ENCODE measurements at regions not wholly inside any gene's neighbourhood (a gene's known extent, or its start where the extent isn't known, plus 50 kb on each side); places are given as distances from the start of the nearest gene placed in this dataset.
"Not testable (repeated sequence)": the region's sequence is repeated elsewhere in the genome, so short reads cannot be mapped to it uniquely, and the experiment has no call there.

DNA sequence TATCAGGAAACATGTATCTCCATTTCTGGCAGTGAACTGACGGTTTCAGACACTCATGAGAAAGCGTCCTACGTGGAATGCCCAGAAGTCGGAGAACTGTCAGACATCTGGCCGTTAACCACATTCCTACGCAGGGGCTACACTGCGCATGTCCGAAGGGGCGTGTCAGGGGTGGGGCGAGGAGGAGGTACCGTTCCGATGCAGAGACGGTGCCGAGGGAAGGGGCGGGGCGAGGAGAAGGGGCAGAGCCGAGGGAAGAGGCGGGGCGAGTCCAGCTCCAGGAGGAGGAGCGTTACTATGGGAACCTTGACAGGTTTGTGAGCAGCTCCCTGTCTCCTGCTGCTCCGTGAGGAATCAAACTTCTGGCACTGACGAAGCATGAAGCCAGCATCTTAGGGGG, 366.9 kb upstream of the NUPR2 start:
- Histone ChIP-seq H3K9me3 (peaks cover 0 to 83% (median 51%) of the 10 kb centered on the region in 4 donors), H3K4me3 (no peak overlapping the region), H3K4me1 (no peaks in the 10 kb centered on the region), H3K27me3 (no peaks in the 10 kb centered on the region), H3K36me3 (no peaks in the 10 kb centered on the region), H3K27ac (replicated peaks in 1 of 4) (no peak overlapping the region)
- peak; percentile 57 for DNase-seq (ENCODE audit: extremely low spot score)
- intact Hi-C loops (cut with DNase I) = no loop called here
- TF ChIP-seq POLR2AphosphoS5 (IDR thresholded peaks at IDR 0.05) (no peak), POLR2A (IDR thresholded peaks at IDR 0.05; ENCODE audit: low read depth) (no peak), EP300 (IDR thresholded peaks at IDR 0.05) (no peak)
- 56% methylated on average over 22 of the region's 22 CpGs for WGBS

- H3K27ac ChIP-seq (replicated peaks in 1 of 4) = no peak overlapping the region
- no peak overlapping the region for H3K4me3 ChIP-seq
- peak; percentile 68 for DNase-seq (ENCODE audit: extremely low spot score)
- H3K27me3 ChIP-seq = no peaks in the 10 kb centered on the region
- intact Hi-C loops (cut with DNase I) = no loop called here
- peaks cover 0 to 92% (median 67%) of the 10 kb centered on the region in 4 donors for H3K9me3 ChIP-seq
- no peaks in the 10 kb centered on the region for H3K4me1 ChIP-seq
- TF ChIP-seq POLR2AphosphoS5 (IDR thresholded peaks at IDR 0.05) = no peak
- no peak for TF ChIP-seq POLR2A (IDR thresholded peaks at IDR 0.05; ENCODE audit: low read depth)
- no peak for TF ChIP-seq EP300 (IDR thresholded peaks at IDR 0.05)
- TF ChIP-seq, protein P1, sequence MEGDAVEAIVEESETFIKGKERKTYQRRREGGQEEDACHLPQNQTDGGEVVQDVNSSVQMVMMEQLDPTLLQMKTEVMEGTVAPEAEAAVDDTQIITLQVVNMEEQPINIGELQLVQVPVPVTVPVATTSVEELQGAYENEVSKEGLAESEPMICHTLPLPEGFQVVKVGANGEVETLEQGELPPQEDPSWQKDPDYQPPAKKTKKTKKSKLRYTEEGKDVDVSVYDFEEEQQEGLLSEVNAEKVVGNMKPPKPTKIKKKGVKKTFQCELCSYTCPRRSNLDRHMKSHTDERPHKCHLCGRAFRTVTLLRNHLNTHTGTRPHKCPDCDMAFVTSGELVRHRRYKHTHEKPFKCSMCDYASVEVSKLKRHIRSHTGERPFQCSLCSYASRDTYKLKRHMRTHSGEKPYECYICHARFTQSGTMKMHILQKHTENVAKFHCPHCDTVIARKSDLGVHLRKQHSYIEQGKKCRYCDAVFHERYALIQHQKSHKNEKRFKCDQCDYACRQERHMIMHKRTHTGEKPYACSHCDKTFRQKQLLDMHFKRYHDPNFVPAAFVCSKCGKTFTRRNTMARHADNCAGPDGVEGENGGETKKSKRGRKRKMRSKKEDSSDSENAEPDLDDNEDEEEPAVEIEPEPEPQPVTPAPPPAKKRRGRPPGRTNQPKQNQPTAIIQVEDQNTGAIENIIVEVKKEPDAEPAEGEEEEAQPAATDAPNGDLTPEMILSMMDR (IDR thresholded peaks at IDR 0.05) = no peak
- H3K36me3 ChIP-seq = no peaks in the 10 kb centered on the region
- WGBS = 42% methylated on average over 3 of the region's 3 CpGs
Observed at GRCh38 chr7:56479748-56480147, 363.5 kb upstream of the NUPR2 start.

GRCh38 chr7:56479136-56479535, 362.9 kb upstream of the NUPR2 start:
- TF ChIP-seq, protein P1 (IDR thresholded peaks at IDR 0.05) = no peak
- TF ChIP-seq POLR2A (IDR thresholded peaks at IDR 0.05; ENCODE audit: low read depth) (no peak), POLR2AphosphoS5 (IDR thresholded peaks at IDR 0.05) (no peak), EP300 (IDR thresholded peaks at IDR 0.05) (no peak)
- H3K27ac ChIP-seq (replicated peaks in 1 of 4) = no peak overlapping the region
- no peaks in the 10 kb centered on the region for H3K36me3 ChIP-seq
- DNase-seq (ENCODE audit: extremely low spot score) = no peak
- H3K27me3 ChIP-seq = no peaks in the 10 kb centered on the region
- no peak overlapping the region for H3K4me3 ChIP-seq
- H3K4me1 ChIP-seq = no peaks in the 10 kb centered on the region
- 58% methylated on average over 2 of the region's 2 CpGs for WGBS
- intact Hi-C loops (cut with DNase I) = no loop called here
- H3K9me3 ChIP-seq = peaks cover 0 to 92% (median 68%) of the 10 kb centered on the region in 4 donors

GRCh38 chr7:56474271-56474670, 358.1 kb upstream of the NUPR2 start:
- peaks cover 0 to 94% (median 77%) of the 10 kb centered on the region in 4 donors for H3K9me3 ChIP-seq
- intact Hi-C loops (cut with DNase I) = no loop called here

GRCh38 chr7:56471811-56472210, 355.6 kb upstream of the NUPR2 start:
- Histone ChIP-seq H3K36me3 (no peaks in the 10 kb centered on the region), H3K27ac (replicated peaks in 1 of 4) (no peak overlapping the region), H3K4me1 (no peaks in the 10 kb centered on the region), H3K27me3 (no peaks in the 10 kb centered on the region), H3K9me3 (peaks cover 0 to 96% (median 84%) of the 10 kb centered on the region in 4 donors), H3K4me3 (no peak overlapping the region)
- no peak for TF ChIP-seq EP300 (IDR thresholded peaks at IDR 0.05)
- TF ChIP-seq, protein P1 (IDR thresholded peaks at IDR 0.05) = no peak
- TF ChIP-seq POLR2AphosphoS5 (IDR thresholded peaks at IDR 0.05) = no peak
- TF ChIP-seq POLR2A (IDR thresholded peaks at IDR 0.05; ENCODE audit: low read depth) = no peak
- peak; percentile 50 for DNase-seq (ENCODE audit: extremely low spot score)
- intact Hi-C loops (cut with DNase I) = no loop called here
- no CpG with 5 or more reads among the region's 2 CpGs for WGBS

More at GRCh38 chr7:56474271-56474670, 358.1 kb upstream of the NUPR2 start:
- Histone ChIP-seq H3K27ac (replicated peaks in 1 of 4) (no peak overlapping the region), H3K4me1 (no peaks in the 10 kb centered on the region), H3K4me3 (no peak overlapping the region), H3K27me3 (no peaks in the 10 kb centered on the region), H3K36me3 (no peaks in the 10 kb centered on the region)
- DNase-seq (ENCODE audit: extremely low spot score) = peak; percentile 66
- WGBS = 63% methylated on average over 6 of the region's 6 CpGs
- TF ChIP-seq POLR2A (IDR thresholded peaks at IDR 0.05; ENCODE audit: low read depth) = no peak
- no peak for TF ChIP-seq EP300 (IDR thresholded peaks at IDR 0.05)
- TF ChIP-seq, protein P1 (IDR thresholded peaks at IDR 0.05) = no peak
- no peak for TF ChIP-seq POLR2AphosphoS5 (IDR thresholded peaks at IDR 0.05)

GRCh38 chr7:56466607-56467525, 350.6 kb upstream of the NUPR2 start:
- H3K27me3 ChIP-seq; H3K4me1 ChIP-seq; DNase-seq (ENCODE audit: extremely low spot score); H3K27ac ChIP-seq (replicated peaks in 1 of 4); H3K4me3 ChIP-seq; intact Hi-C loops (cut with DNase I); H3K36me3 ChIP-seq: not testable (repeated sequence)
- 10% methylated on average over 2 of the region's 2 CpGs for WGBS
- peaks cover 0 to 98% (median 95%) of the 10 kb centered on the region in 4 donors for H3K9me3 ChIP-seq

Data from esophagus muscularis mucosa (tissue), 4 donors.